GM12878 (cell line): ENCODE measurements at regions not wholly inside any gene's neighbourhood (a gene's known extent, or its start where the extent isn't known, plus 50 kb on each side); places are given as distances from the start of the nearest gene placed in this dataset.

Experiments used
- ATAC-seq: fragments of 200-7000 bp; cut with Tn5 transposase; 3 replicates; pipeline ENCODE4 v1.9.1; 2020; ENCODE audit warnings: mild to moderate bottlenecking, moderate library complexity
- BruUV-seq: library from RNA; stranded (reverse); fragments of 400-500 nt; replicated peaks from 2 replicates; lab custom pipeline; 2021; lab: Mats Ljungman, UMichigan
- CTCF ChIA-PET: fragments of 300-600 bp; sonication (Branson Sonifier 250); formaldehyde crosslinking; extraction: SDS; loops from one replicate; lab custom pipeline; 2021; ENCODE audit warnings: inconsistent platforms; lab: Yijun Ruan, JAX
- POLR2A ChIA-PET: fragments of 350-600 bp; formaldehyde crosslinking; extraction: SDS; loops from one replicate; lab custom pipeline; 2021; ENCODE audit warnings: inconsistent platforms; lab: Charles Lee
- RAD21 ChIA-PET: fragments of 300-600 bp; sonication (Branson Sonifier 250); formaldehyde crosslinking; loops from one replicate; lab custom pipeline; 2023; ENCODE audit warnings: antibody characterized with exemption; ENCODE audit not compliant: unreplicated experiment; lab: Charles Lee
- SMC1A ChIA-PET: fragments of 300-600 bp; sonication (Branson Sonifier 250); formaldehyde crosslinking; loops from one replicate; lab custom pipeline; 2023; ENCODE audit not compliant: unreplicated experiment, uncharacterized antibody; lab: Charles Lee
- DNase-seq: peaks from one replicate; pipeline ENCODE4 v3.0.0-alpha.2; 2011; ENCODE audit warnings: low read depth, low spot score
- FAIRE-seq: peaks from 3 replicates; lab custom pipeline; 2011; peaks lifted over from hg19 to GRCh38; lab: Jason Lieb, UNC
- H2AFZ ChIP-seq: 2 replicates; pipeline ENCODE4 v1.6.0; 2011; ENCODE audit warnings: low read depth, low read length, control low read depth; ENCODE audit not compliant: control insufficient read depth
- H3K27ac ChIP-seq: 2 replicates; pipeline ENCODE4 v1.5.1; 2011; ENCODE audit warnings: control low read depth; ENCODE audit not compliant: control insufficient read depth, insufficient read depth
- H3K27me3 ChIP-seq, 2 experiments: replicated peaks in 1 of 2; 2 replicates each; pipeline versions ENCODE4 v1.6.0 to v1.6.1; 2011; ENCODE audit warnings: low read length in 1 of 2; ENCODE audit not compliant: control insufficient read depth in 2 of 2, insufficient read depth in 2 of 2
- H3K36me3 ChIP-seq, 2 experiments: 2 replicates each; pipeline ENCODE4 v1.5.1; 2011; ENCODE audit warnings: low read length in 1 of 2; ENCODE audit not compliant: control insufficient read depth in 2 of 2, insufficient read depth in 2 of 2
- H3K4me1 ChIP-seq: 2 replicates; pipeline ENCODE4 v1.6.1; 2011; ENCODE audit warnings: mild to moderate bottlenecking, low read length, moderate library complexity, mixed read lengths; ENCODE audit not compliant: control insufficient read depth, insufficient read depth
- H3K4me2 ChIP-seq: 2 replicates; pipeline ENCODE4 v1.6.0; 2011; ENCODE audit warnings: control low read depth; ENCODE audit not compliant: control insufficient read depth, insufficient read depth
- H3K4me3 ChIP-seq: fragments of 200-600 bp; sonication (generic); 2 replicates; pipeline ENCODE4 v1.5.1; 2016
- H3K79me2 ChIP-seq: 2 replicates; pipeline ENCODE4 v1.6.0; 2011; ENCODE audit warnings: low read length; ENCODE audit not compliant: control insufficient read depth, insufficient read depth
- H3K9ac ChIP-seq: 2 replicates; pipeline ENCODE4 v1.8.0; 2011; ENCODE audit warnings: low read length, control low read depth, mixed read lengths; ENCODE audit not compliant: control insufficient read depth, insufficient read depth
- H3K9me3 ChIP-seq: replicated peaks from 3 replicates; pipeline ENCODE4 v1.5.1; 2011; ENCODE audit warnings: mild to moderate bottlenecking, low read length; ENCODE audit not compliant: control insufficient read depth, insufficient read depth
- H4K20me1 ChIP-seq: 2 replicates; pipeline ENCODE4 v1.6.0; 2011; ENCODE audit not compliant: control insufficient read depth, insufficient read depth
- in situ Hi-C: fragments of 300-500 bp; cut with MboI; formaldehyde crosslinking; loops from 9 replicates; pipeline ENCODE4 v1.14.3; 2018; ENCODE audit warnings: mixed read lengths
- intact Hi-C: fragments of 100-400 bp; cut with micrococcal nuclease; formaldehyde crosslinking; loops from one replicate; pipeline ENCODE4 v1.14.2; 2022; ENCODE audit not compliant: unreplicated experiment
- TF ChIP-seq, protein P1 (sequence below): IDR thresholded peaks from 2 replicates; pipeline ENCODE4 v1.6.1; 2011; ENCODE audit warnings: borderline replicate concordance, low read depth, mild to moderate bottlenecking, moderate library complexity, low read length; ENCODE audit not compliant: insufficient read depth, poor library complexity, severe bottlenecking
- TF ChIP-seq, protein P2 (sequence below): fragments of 450-650 bp; formaldehyde crosslinking; IDR thresholded peaks from 2 replicates; pipeline ENCODE4 v1.4.0; 2022; ENCODE audit warnings: mild to moderate bottlenecking, moderate library complexity
- TF ChIP-seq, protein P3 (sequence below): fragments of 450-650 bp; IDR thresholded peaks from 2 replicates; pipeline ENCODE4 v1.6.1; 2016; ENCODE audit warnings: mild to moderate bottlenecking

DNA sequence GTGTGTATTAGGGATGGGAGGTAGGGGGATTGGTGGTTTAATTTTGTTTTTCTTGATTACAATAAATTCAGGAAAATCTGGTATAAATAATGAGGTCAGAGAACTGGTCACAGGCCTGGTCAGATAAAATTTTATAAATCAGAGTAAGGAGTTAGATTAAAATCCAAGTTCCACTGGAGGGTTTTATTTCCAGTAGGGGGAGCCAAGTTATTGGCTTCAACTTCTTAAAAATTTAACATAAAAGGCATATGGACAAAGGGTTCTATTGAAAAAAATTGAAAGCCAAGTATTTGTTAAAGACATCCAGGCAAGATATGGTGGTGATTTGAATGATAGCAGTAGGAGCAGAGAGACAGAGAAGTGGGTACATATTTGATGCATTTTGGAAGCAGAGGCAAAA, 763.3 kb downstream of the SORCS1 start:
- TF ChIP-seq, protein P1, sequence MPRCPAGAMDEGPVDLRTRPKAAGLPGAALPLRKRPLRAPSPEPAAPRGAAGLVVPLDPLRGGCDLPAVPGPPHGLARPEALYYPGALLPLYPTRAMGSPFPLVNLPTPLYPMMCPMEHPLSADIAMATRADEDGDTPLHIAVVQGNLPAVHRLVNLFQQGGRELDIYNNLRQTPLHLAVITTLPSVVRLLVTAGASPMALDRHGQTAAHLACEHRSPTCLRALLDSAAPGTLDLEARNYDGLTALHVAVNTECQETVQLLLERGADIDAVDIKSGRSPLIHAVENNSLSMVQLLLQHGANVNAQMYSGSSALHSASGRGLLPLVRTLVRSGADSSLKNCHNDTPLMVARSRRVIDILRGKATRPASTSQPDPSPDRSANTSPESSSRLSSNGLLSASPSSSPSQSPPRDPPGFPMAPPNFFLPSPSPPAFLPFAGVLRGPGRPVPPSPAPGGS, result no peak
- TF ChIP-seq, protein P2, sequence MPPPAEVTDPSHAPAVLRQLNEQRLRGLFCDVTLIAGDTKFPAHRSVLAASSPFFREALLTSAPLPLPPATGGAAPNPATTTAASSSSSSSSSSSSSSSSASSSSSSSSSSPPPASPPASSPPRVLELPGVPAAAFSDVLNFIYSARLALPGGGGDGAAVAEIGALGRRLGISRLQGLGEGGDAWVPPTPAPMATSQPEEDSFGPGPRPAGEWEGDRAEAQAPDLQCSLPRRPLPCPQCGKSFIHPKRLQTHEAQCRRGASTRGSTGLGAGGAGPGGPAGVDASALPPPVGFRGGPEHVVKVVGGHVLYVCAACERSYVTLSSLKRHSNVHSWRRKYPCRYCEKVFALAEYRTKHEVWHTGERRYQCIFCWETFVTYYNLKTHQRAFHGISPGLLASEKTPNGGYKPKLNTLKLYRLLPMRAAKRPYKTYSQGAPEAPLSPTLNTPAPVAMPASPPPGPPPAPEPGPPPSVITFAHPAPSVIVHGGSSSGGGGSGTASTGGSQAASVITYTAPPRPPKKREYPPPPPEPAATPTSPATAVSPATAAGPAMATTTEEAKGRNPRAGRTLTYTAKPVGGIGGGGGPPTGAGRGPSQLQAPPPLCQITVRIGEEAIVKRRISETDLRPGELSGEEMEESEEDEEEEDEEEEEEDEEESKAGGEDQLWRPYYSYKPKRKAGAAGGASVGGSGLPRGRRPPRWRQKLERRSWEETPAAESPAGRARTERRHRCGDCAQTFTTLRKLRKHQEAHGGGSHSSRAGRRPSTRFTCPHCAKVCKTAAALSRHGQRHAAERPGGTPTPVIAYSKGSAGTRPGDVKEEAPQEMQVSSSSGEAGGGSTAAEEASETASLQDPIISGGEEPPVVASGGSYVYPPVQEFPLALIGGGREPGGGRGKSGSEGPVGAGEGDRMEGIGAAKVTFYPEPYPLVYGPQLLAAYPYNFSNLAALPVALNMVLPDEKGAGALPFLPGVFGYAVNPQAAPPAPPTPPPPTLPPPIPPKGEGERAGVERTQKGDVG, result no peak
- TF ChIP-seq, protein P3, sequence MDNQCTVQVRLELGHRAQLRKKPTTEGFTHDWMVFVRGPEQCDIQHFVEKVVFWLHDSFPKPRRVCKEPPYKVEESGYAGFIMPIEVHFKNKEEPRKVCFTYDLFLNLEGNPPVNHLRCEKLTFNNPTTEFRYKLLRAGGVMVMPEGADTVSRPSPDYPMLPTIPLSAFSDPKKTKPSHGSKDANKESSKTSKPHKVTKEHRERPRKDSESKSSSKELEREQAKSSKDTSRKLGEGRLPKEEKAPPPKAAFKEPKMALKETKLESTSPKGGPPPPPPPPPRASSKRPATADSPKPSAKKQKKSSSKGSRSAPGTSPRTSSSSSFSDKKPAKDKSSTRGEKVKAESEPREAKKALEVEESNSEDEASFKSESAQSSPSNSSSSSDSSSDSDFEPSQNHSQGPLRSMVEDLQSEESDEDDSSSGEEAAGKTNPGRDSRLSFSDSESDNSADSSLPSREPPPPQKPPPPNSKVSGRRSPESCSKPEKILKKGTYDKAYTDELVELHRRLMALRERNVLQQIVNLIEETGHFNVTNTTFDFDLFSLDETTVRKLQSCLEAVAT, result no peak
- CTCF ChIA-PET, result no interaction called here

More for the DNA sequence above, 763.3 kb downstream of the SORCS1 start:
- Histone ChIP-seq H3K9me3 (no peaks in the 10 kb centered on the region), H3K36me3 (no peaks in the 10 kb centered on the region), H3K9ac (no peak overlapping the region), H3K4me1 (no peaks in the 10 kb centered on the region), H3K4me2 (no peak overlapping the region), H3K79me2 (no peaks in the 10 kb centered on the region), H3K27me3 (no peaks in the 10 kb centered on the region), H2AFZ (no peak overlapping the region), H4K20me1 (no peaks in the 10 kb centered on the region), H3K4me3 (no peak overlapping the region), H3K27ac (no peak overlapping the region)
- DNase-seq, result no peak
- POLR2A ChIA-PET, result no interaction called here
- no TSS peak for BruUV-seq
- in situ Hi-C loops (no loop called here), intact Hi-C loops (no loop called here)
- SMC1A ChIA-PET, result no interaction called here
- RAD21 ChIA-PET, result no interaction called here
- ATAC-seq, result no peak
- FAIRE-seq, result no peak
